ENCODE measurements at regions not wholly inside any gene's neighbourhood (a gene's known extent, or its start where the extent isn't known, plus 50 kb on each side); places are given as distances from the start of the nearest gene placed in this dataset.

GRCh38 chr5:23072179-23072578 is 219.0 kb upstream of the CDH12 start:
- H3K27ac ChIP-seq, result no peak overlapping the region

GRCh38 chr5:23071682-23072081 is 218.5 kb upstream of the CDH12 start:
- no peak overlapping the region for H3K27ac ChIP-seq
- WGBS, 3 donors, result 51 to 69% (median 57%) methylated on average over 3 of the region's 3 CpGs
- TF ChIP-seq POLR2A (IDR thresholded peaks at IDR 0.05) (no peak), EP300 (IDR thresholded peaks at IDR 0.05) (no peak), CTCF (IDR thresholded peaks at IDR 0.05) (no peak)
- H3K4me3 ChIP-seq, result no peak overlapping the region
- no peaks in the 10 kb centered on the region for H3K4me1 ChIP-seq (ENCODE audit: insufficient read depth)
- H3K9me3 ChIP-seq, result no peaks in the 10 kb centered on the region
- intact Hi-C loops (cut with DNase I), result no loop called here
- no peaks in the 10 kb centered on the region for H3K27me3 ChIP-seq
- DNase-seq, result no peak
- H3K36me3 ChIP-seq, result no peaks in the 10 kb centered on the region

More at GRCh38 chr5:23072179-23072578, 219.0 kb upstream of the CDH12 start:
- Histone ChIP-seq H3K36me3 (no peaks in the 10 kb centered on the region), H3K27me3 (no peaks in the 10 kb centered on the region), H3K9me3 (no peaks in the 10 kb centered on the region), H3K4me3 (no peak overlapping the region), H3K4me1 (ENCODE audit: insufficient read depth) (no peaks in the 10 kb centered on the region)
- no peak for DNase-seq
- intact Hi-C loops (cut with DNase I), result no loop called here
- WGBS, 3 donors, result 50 to 77% (median 57%) methylated on average over 2 of the region's 2 CpGs
- TF ChIP-seq EP300 (IDR thresholded peaks at IDR 0.05), result no peak

- WGBS, 3 donors, result 83 to 87% (median 86%) methylated on average over 3 of the region's 3 CpGs
- Histone ChIP-seq H3K9me3 (no peaks in the 10 kb centered on the region), H3K4me3 (no peak overlapping the region), H3K36me3 (no peaks in the 10 kb centered on the region), H3K27ac (no peak overlapping the region), H3K4me1 (ENCODE audit: insufficient read depth) (no peaks in the 10 kb centered on the region), H3K27me3 (no peaks in the 10 kb centered on the region)
- intact Hi-C loops (cut with DNase I), result no loop called here
- TF ChIP-seq CTCF (IDR thresholded peaks at IDR 0.05) (no peak), EP300 (IDR thresholded peaks at IDR 0.05) (no peak), POLR2A (IDR thresholded peaks at IDR 0.05) (no peak)
- DNase-seq, result no peak
Measured at GRCh38 chr5:23064710-23065109, 211.6 kb upstream of the CDH12 start.

GRCh38 chr5:23053846-23054245 is 200.7 kb upstream of the CDH12 start:
- WGBS, 3 donors, result 2 to 8% (median 4%) methylated on average over 1 of the region's 1 CpG
- intact Hi-C loops (cut with DNase I), result no loop called here
- no peaks in the 10 kb centered on the region for H3K4me1 ChIP-seq (ENCODE audit: insufficient read depth)

GRCh38 chr5:23042226-23042625 is 189.1 kb upstream of the CDH12 start:
- H3K9me3 ChIP-seq, result no peaks in the 10 kb centered on the region
- H3K27me3 ChIP-seq, result no peaks in the 10 kb centered on the region
- 29 to 40% (median 39%) methylated on average over 3 of the region's 3 CpGs for WGBS, 3 donors
- no peak overlapping the region for H3K4me3 ChIP-seq
- H3K36me3 ChIP-seq, result no peaks in the 10 kb centered on the region
- no peak for TF ChIP-seq EP300 (IDR thresholded peaks at IDR 0.05)
- TF ChIP-seq CTCF (IDR thresholded peaks at IDR 0.05), result no peak
- TF ChIP-seq POLR2A (IDR thresholded peaks at IDR 0.05), result no peak
- intact Hi-C loops (cut with DNase I), result no loop called here
- no peak for DNase-seq
- H3K4me1 ChIP-seq (ENCODE audit: insufficient read depth), result no peaks in the 10 kb centered on the region
- H3K27ac ChIP-seq, result no peak overlapping the region

More at GRCh38 chr5:23053846-23054245, 200.7 kb upstream of the CDH12 start:
- Histone ChIP-seq H3K36me3 (no peaks in the 10 kb centered on the region), H3K9me3 (no peaks in the 10 kb centered on the region), H3K27ac (no peak overlapping the region), H3K27me3 (no peaks in the 10 kb centered on the region), H3K4me3 (no peak overlapping the region)
- no peak for TF ChIP-seq POLR2A (IDR thresholded peaks at IDR 0.05)
- TF ChIP-seq EP300 (IDR thresholded peaks at IDR 0.05), result no peak
- TF ChIP-seq CTCF (IDR thresholded peaks at IDR 0.05), result no peak
- no peak for DNase-seq

Measured in ovary (tissue), 7 donors.